Thoracic aorta (tissue), 2 donors: ENCODE measurements at regions not wholly inside any gene's neighbourhood (a gene's known extent, or its start where the extent isn't known, plus 50 kb on each side); places are given as distances from the start of the nearest gene placed in this dataset.

ENCODE experiments used
- ATAC-seq: fragments of 150-250 bp; one replicate; pipeline ENCODE4 v1.8.0; 2017; ENCODE audit warnings: low read depth; ENCODE audit not compliant: insufficient number of reproducible peaks, low FRiP score
- DNase-seq: peaks from one replicate; pipeline ENCODE4 v3.0.0-alpha.2; 2020; ENCODE audit warnings: low spot score
- H3K27ac ChIP-seq, 2 donors: fragments of 200-600 bp; sonication (generic); 1 replicate in 1 of 2; 2 replicates in 1 of 2; pipeline ENCODE4 v1.5.1; 2016; ENCODE audit warnings: mild to moderate bottlenecking in 2 of 2, moderate library complexity in 2 of 2
- H3K27me3 ChIP-seq: fragments of 200-600 bp; sonication (generic); replicated peaks from 2 replicates; pipeline ENCODE4 v1.6.0; 2016; ENCODE audit warnings: mild to moderate bottlenecking; ENCODE audit not compliant: insufficient read depth
- H3K36me3 ChIP-seq: fragments of 200-600 bp; sonication (generic); one replicate; pipeline ENCODE4 v1.5.1; 2016
- H3K4me1 ChIP-seq, 2 donors: fragments of 200-600 bp; sonication (generic); 1 replicate in 1 of 2; 2 replicates in 1 of 2; pipeline versions ENCODE4 v1.5.1 to v1.6.0; 2016; ENCODE audit warnings: low read depth in 2 of 2, mild to moderate bottlenecking in 1 of 2; ENCODE audit not compliant: control insufficient read depth in 1 of 2
- H3K4me3 ChIP-seq: fragments of 200-600 bp; sonication (generic); 2 replicates; pipeline ENCODE4 v1.5.1; 2016; ENCODE audit warnings: mild to moderate bottlenecking
- H3K9me3 ChIP-seq: fragments of 200-600 bp; sonication (generic); 2 replicates; pipeline ENCODE4 v1.5.1; 2016
- TF ChIP-seq, protein P1 (sequence below): fragments of 200-600 bp; sonication (generic); IDR thresholded peaks from one replicate; pipeline ENCODE4 v1.5.1; 2019; ENCODE audit warnings: antibody characterized with exemption

- no peaks in the 10 kb centered on the region for H3K27me3 ChIP-seq
- ATAC-seq (no peak), DNase-seq (no peak)
- H3K36me3 ChIP-seq, result no peaks in the 10 kb centered on the region
- TF ChIP-seq, protein P1, sequence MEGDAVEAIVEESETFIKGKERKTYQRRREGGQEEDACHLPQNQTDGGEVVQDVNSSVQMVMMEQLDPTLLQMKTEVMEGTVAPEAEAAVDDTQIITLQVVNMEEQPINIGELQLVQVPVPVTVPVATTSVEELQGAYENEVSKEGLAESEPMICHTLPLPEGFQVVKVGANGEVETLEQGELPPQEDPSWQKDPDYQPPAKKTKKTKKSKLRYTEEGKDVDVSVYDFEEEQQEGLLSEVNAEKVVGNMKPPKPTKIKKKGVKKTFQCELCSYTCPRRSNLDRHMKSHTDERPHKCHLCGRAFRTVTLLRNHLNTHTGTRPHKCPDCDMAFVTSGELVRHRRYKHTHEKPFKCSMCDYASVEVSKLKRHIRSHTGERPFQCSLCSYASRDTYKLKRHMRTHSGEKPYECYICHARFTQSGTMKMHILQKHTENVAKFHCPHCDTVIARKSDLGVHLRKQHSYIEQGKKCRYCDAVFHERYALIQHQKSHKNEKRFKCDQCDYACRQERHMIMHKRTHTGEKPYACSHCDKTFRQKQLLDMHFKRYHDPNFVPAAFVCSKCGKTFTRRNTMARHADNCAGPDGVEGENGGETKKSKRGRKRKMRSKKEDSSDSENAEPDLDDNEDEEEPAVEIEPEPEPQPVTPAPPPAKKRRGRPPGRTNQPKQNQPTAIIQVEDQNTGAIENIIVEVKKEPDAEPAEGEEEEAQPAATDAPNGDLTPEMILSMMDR, result no peak
- no peaks in the 10 kb centered on the region for H3K4me1 ChIP-seq
- no peaks in the 10 kb centered on the region for H3K9me3 ChIP-seq
- no peak overlapping the region for H3K27ac ChIP-seq
- no peak overlapping the region for H3K4me3 ChIP-seq
Observed at GRCh38 chr4:35541888-35542213, 702.5 kb downstream of the ARAP2 start.

GRCh38 chr4:35548921-35549320 lies 695.4 kb downstream of the ARAP2 start:
- no peaks in the 10 kb centered on the region for H3K4me1 ChIP-seq
- no peak overlapping the region for H3K27ac ChIP-seq
- ATAC-seq (no peak), DNase-seq (no peak)
- H3K9me3 ChIP-seq, result no peaks in the 10 kb centered on the region
- TF ChIP-seq, protein P1, result no peak
- no peak overlapping the region for H3K4me3 ChIP-seq
- H3K36me3 ChIP-seq, result no peaks in the 10 kb centered on the region
- no peaks in the 10 kb centered on the region for H3K27me3 ChIP-seq

DNA sequence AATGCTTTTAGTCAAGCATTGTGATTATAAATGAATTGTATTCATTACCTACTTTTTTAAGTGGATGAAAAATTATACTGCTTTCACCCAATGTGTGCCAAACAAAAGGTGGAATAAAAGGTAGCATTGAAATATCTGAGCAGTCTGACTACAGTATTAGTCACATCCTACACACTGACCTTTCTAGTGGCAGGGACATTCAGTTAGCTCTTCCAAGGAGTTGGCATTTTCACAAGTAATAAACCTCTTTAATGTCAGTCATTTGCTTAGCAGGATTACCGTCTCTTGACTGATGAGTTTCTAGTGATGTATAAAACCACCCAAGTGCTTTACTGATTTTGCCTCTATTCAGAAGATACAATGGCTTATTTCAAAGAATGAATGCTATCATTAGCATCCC lies 687.9 kb downstream of the ARAP2 start:
- TF ChIP-seq, protein P1, result no peak
- DNase-seq, result no peak
- Histone ChIP-seq H3K4me3 (no peak overlapping the region), H3K36me3 (no peaks in the 10 kb centered on the region), H3K27ac (no peak overlapping the region), H3K27me3 (no peaks in the 10 kb centered on the region), H3K9me3 (no peaks in the 10 kb centered on the region), H3K4me1 (no peaks in the 10 kb centered on the region)
- no peak for ATAC-seq

GRCh38 chr4:35559559-35560365 lies 684.6 kb downstream of the ARAP2 start:
- H3K36me3 ChIP-seq, result no peaks in the 10 kb centered on the region
- no peaks in the 10 kb centered on the region for H3K27me3 ChIP-seq
- no peak for DNase-seq
- no peak overlapping the region for H3K4me3 ChIP-seq
- no peak for ATAC-seq
- no peaks in the 10 kb centered on the region for H3K9me3 ChIP-seq
- TF ChIP-seq, protein P1, result no peak
- H3K27ac ChIP-seq, result no peak overlapping the region
- no peaks in the 10 kb centered on the region for H3K4me1 ChIP-seq

DNA sequence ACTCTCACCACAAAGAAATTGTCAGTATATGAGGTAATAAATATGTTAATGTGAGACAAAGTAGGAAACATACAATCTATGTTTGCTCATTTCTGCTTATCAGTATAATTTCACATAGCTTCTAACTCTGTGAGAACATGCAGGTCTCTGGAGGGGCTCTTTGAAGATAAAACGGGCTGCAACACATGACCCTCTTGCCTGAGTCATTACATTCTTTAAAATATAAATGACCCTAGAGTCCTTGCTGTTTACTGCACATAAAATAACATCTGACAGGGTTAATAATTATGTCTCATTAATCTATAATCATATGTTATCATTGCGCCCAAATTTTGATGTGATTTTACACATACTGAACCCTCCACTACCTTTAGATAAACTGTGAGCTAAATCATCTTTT lies 681.5 kb downstream of the ARAP2 start:
- H3K4me3 ChIP-seq, result no peak overlapping the region
- H3K36me3 ChIP-seq, result no peaks in the 10 kb centered on the region
- H3K9me3 ChIP-seq, result no peaks in the 10 kb centered on the region
- no peak for DNase-seq
- H3K27ac ChIP-seq, result no peak overlapping the region
- ATAC-seq, result no peak
- no peaks in the 10 kb centered on the region for H3K27me3 ChIP-seq
- TF ChIP-seq, protein P1, result no peak
- no peaks in the 10 kb centered on the region for H3K4me1 ChIP-seq
